NCI-H2196 treated with DMSO at 0.1 percent for 48 hours (cell line): ENCODE measurements at regions not wholly inside any gene's neighbourhood (a gene's known extent, or its start where the extent isn't known, plus 50 kb on each side); places are given as distances from the start of the nearest gene placed in this dataset.
"Not testable (repeated sequence)": the region's sequence is repeated elsewhere in the genome, so short reads cannot be mapped to it uniquely, and the experiment has no call there.

Source experiments
- DNase-seq: peaks from one replicate; lab custom pipeline; 2025; ENCODE audit not compliant: unreplicated experiment; lab: John Stamatoyannopoulos, UW

DNA sequence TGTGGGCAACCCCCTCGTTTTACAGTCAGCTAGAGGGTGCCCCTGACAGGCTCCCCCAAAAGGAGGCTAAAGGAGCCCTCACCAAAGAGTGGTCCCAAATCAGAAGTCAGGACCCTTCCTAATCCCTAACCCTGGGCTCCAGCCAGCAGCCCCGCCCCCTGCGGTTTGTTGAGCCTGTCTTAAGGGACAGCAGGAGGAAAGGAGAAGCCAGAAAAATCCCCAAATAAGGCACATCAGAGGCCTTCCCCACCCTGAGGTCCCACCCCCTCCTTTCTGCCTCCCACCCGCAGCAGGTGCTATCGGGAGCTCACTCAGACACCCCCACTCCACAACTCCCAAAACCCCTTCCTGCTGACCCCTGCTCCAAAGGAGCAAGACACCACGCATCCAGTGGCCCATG lies 127.2 kb downstream of the TNFRSF13B start:
- DNase-seq: not testable (repeated sequence)

DNA sequence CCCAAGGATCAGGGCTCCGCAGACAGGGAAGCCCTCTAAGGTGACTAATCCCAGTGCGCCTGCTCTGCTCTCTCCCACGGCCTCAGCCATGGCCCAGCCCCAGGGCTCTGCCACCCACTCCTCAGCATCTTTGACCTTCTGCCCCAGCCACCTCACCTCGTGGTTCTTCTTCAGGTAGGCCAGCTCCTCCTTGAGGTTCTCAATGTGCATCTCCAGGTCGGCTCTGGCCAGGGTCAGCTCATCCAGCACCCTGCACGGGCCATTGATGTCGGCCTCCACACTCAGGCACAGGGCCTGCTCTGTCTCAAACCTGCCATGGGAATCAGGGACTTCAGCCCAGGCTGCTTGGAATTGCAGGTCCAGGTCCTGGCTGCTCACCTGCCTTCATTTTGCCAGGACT lies 128.4 kb downstream of the TNFRSF13B start:
- not testable (repeated sequence) for DNase-seq

DNA sequence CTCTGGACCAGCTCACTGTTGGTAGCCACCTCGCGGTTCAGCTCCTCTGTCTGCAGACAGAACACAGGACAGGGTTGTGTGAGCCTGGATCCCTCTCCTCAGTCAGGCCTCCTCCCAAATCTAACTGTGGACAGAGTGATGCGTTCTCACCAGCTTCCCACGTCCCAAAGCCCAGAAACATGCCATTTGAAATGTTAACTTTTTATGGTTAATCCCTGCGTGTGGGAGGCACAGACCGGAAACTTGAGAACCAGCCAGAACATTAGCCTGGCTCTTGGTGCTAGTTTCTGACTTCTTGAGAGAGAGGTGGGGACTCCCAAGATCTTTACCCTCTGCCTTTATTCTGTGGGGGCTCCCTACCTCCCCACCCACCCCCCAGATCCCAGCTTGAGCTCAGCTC lies 129.6 kb downstream of the TNFRSF13B start:
- not testable (repeated sequence) for DNase-seq

GRCh38 chr17:16841896-16842295 lies 130.0 kb downstream of the TNFRSF13B start:
- DNase-seq: not testable (repeated sequence)

DNA sequence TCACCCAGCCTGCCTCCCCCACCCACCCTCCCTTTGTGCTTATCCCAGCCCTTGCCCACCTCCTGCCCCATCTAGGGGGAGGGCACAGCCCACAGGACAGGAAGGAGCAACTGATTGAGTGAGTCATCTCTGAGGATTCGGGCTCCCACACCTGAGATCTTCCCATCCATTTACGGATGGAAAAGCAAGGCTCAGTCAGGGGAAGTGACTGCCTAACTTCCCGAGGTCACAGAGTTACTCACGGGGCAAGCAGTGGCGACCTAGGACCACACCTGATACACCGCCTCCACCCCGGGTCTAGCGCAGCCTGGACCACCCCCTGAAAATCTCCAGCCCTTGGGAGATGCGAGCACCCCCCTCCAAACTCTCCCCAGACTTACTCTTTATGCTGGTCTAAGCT lies 131.7 kb downstream of the TNFRSF13B start:
- not testable (repeated sequence) for DNase-seq

- DNase-seq: not testable (repeated sequence)
Observed at GRCh38 chr17:16839242-16840175, 132.4 kb downstream of the TNFRSF13B start.

DNA sequence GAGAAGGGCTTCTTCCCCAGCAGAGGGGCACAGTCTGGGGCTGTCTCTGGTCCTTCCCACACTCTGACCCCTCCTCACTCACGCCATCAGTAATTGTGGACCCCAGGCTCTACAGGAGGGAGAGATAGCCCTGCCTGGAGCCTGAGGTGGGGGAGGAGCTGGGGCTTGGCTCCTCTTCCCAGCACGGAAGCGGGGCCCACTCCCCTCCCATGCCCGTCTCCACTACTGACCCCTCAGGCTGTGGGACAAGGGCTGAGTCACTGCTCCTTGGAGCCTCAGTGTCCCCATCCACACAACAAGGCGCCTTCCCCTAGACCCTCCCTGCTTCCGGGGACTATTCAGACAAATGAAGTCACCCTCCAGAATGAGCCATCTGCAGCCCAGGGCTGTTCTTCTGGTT lies 133.1 kb downstream of the TNFRSF13B start:
- DNase-seq: not testable (repeated sequence)

GRCh38 chr17:16838287-16838686 lies 133.6 kb downstream of the TNFRSF13B start:
- not testable (repeated sequence) for DNase-seq

DNA sequence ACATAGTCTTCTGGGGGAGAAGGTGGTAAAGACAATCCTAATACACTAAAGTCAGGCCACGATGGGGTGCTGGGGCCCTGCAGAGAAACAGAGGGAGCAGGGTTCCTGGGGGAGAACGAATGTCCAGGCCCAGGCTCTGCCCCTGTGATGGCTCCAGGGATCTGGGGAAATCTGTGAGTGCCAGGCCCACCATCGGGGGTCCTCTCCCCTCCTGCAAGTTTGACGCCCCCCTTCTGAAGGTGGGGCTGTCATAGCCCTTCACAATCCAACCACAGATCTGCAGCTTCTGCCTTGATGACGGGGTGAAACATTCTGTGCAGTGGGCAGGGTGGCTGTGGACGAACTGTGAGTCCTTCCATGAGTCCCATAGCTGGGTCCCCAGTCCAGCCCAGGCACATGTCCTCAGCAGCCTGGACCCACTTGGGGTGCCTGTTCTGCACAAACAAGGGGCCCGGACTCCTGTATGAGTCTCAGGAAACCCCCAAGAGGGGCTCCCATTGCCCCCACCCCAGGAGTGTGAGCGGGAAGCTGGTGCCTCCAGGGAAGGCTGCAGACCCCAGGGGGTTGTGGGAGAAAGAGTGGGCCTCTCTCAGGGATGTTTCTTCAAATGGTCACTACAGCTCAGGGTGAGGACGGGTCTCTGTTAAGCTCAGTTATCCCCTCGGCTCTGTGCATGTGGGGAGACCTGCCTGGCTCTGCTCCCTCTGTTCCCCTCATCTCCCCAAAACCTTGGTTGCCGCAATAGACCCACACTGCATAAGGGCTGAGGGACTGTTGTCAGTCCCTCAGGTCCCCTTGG lies 134.3 kb downstream of the TNFRSF13B start:
- not testable (repeated sequence) for DNase-seq

GRCh38 chr17:16836315-16836915 lies 135.5 kb downstream of the TNFRSF13B start:
- DNase-seq: not testable (repeated sequence)

DNA sequence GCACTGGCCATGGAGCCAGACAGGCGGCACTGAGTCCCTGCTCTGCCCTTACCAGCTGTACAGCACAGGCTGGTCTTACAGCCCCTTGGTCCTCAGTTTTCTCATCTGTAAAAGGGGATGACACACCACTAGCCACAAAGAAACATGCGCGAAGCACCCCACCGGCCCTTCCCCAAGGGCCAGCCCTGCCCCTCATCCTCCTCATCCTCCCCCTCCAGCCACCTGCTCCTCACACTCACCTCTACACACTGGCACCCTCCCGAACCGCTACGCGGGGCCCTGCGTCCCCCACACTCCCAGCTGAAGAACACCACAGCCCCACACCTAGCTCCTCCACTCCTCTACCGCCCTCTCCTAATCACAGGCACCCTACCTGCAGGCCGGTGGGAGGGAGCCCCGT lies 138.4 kb downstream of the TNFRSF13B start:
- not testable (repeated sequence) for DNase-seq

- DNase-seq: not testable (repeated sequence)
Observed at GRCh38 chr17:16832853-16833252, 139.1 kb downstream of the TNFRSF13B start.

GRCh38 chr17:16832206-16832605 lies 139.7 kb downstream of the TNFRSF13B start:
- DNase-seq: not testable (repeated sequence)

GRCh38 chr17:16830770-16831169 lies 140.7 kb downstream of the CCDC144A start:
- DNase-seq: not testable (repeated sequence)

GRCh38 chr17:16830219-16830618 lies 140.2 kb downstream of the CCDC144A start:
- DNase-seq: not testable (repeated sequence)
